Mesothelial cell of epicardium (in vitro differentiated cells): ENCODE measurements at regions not wholly inside any gene's neighbourhood (a gene's known extent, or its start where the extent isn't known, plus 50 kb on each side); places are given as distances from the start of the nearest gene placed in this dataset.
"Not testable (repeated sequence)": the region's sequence is repeated elsewhere in the genome, so short reads cannot be mapped to it uniquely, and the experiment has no call there.

Experiments used
- DNase-seq, 2 experiments: peaks; one replicate each; pipeline ENCODE4 v3.0.0; 2021; ENCODE audit warnings: low spot score in 2 of 2; ENCODE audit not compliant: unreplicated experiment in 2 of 2
- H3K27ac Mint-ChIP-seq: 2 replicates; pipeline ENCODE4 v1.8.0; 2021; ENCODE audit warnings: mixed read lengths
- H3K27me3 Mint-ChIP-seq: 2 replicates; pipeline ENCODE4 v1.8.0; 2021; ENCODE audit warnings: low read depth, mixed read lengths
- H3K36me3 Mint-ChIP-seq: 2 replicates; pipeline ENCODE4 v1.8.0; 2021; ENCODE audit warnings: mixed read lengths
- H3K4me1 Mint-ChIP-seq: 2 replicates; pipeline ENCODE4 v1.8.0; 2021; ENCODE audit warnings: mixed read lengths
- H3K4me3 Mint-ChIP-seq: 2 replicates; pipeline ENCODE4 v1.8.0; 2021; ENCODE audit warnings: mild to moderate bottlenecking, moderate library complexity, mixed read lengths
- H3K9me3 Mint-ChIP-seq: 2 replicates; pipeline ENCODE4 v1.8.0; 2021; ENCODE audit warnings: mixed read lengths
- CTCF ChIP-seq: fragments of 200-600 bp; sonication (generic); IDR thresholded peaks from one replicate; pipeline ENCODE4 v1.5.0; 2021; ENCODE audit warnings: antibody characterized with exemption; ENCODE audit not compliant: unreplicated experiment

GRCh38 chr1:115526900-115527299, 114.9 kb upstream of the VANGL1 start:
- no peak overlapping the region for H3K4me3 Mint-ChIP-seq
- no peaks in the 10 kb centered on the region for H3K36me3 Mint-ChIP-seq
- DNase-seq = no peak
- no peak overlapping the region for H3K27ac Mint-ChIP-seq
- no peak for TF ChIP-seq CTCF
- H3K4me1 Mint-ChIP-seq = peaks cover 26% of the 10 kb centered on the region
- no peaks in the 10 kb centered on the region for H3K27me3 Mint-ChIP-seq
- no peaks in the 10 kb centered on the region for H3K9me3 Mint-ChIP-seq

GRCh38 chr1:115524236-115524635, 117.5 kb upstream of the VANGL1 start:
- Mint-ChIP-seq H3K27ac (no peak overlapping the region), H3K9me3 (peaks cover 18% of the 10 kb centered on the region), H3K4me3 (no peak overlapping the region), H3K27me3 (no peaks in the 10 kb centered on the region), H3K4me1 (peaks cover 12% of the 10 kb centered on the region), H3K36me3 (no peaks in the 10 kb centered on the region)
- no peak for DNase-seq
- no peak for TF ChIP-seq CTCF

GRCh38 chr1:115522386-115522785, 119.4 kb upstream of the VANGL1 start:
- peaks cover 2% of the 10 kb centered on the region for H3K4me1 Mint-ChIP-seq

GRCh38 chr1:115515270-115515669, 126.5 kb upstream of the VANGL1 start:
- Mint-ChIP-seq H3K27me3 (no peaks in the 10 kb centered on the region), H3K36me3 (no peaks in the 10 kb centered on the region), H3K27ac (no peak overlapping the region), H3K9me3 (peaks cover 14% of the 10 kb centered on the region), H3K4me3 (no peak overlapping the region), H3K4me1 (no peaks in the 10 kb centered on the region)
- no peak for DNase-seq
- no peak for TF ChIP-seq CTCF

More at GRCh38 chr1:115522386-115522785, 119.4 kb upstream of the VANGL1 start:
- no peak overlapping the region for H3K27ac Mint-ChIP-seq
- peaks cover 23% of the 10 kb centered on the region for H3K9me3 Mint-ChIP-seq
- no peaks in the 10 kb centered on the region for H3K27me3 Mint-ChIP-seq
- no peak overlapping the region for H3K4me3 Mint-ChIP-seq
- TF ChIP-seq CTCF = no peak
- no peaks in the 10 kb centered on the region for H3K36me3 Mint-ChIP-seq
- DNase-seq = no peak

- not testable (repeated sequence) for H3K9me3 Mint-ChIP-seq, DNase-seq, H3K27me3 Mint-ChIP-seq, H3K36me3 Mint-ChIP-seq, H3K27ac Mint-ChIP-seq, H3K4me3 Mint-ChIP-seq
- peaks cover 20% of the 10 kb centered on the region for H3K4me1 Mint-ChIP-seq
These were observed 131.5 kb upstream of the VANGL1 start for GRCh38 chr1:115510226-115510625.

- DNase-seq = no peak
- Mint-ChIP-seq H3K9me3 (no peaks in the 10 kb centered on the region), H3K27ac (no peak overlapping the region), H3K36me3 (no peaks in the 10 kb centered on the region), H3K4me3 (no peak overlapping the region), H3K27me3 (peaks cover 5% of the 10 kb centered on the region), H3K4me1 (peaks cover 25% of the 10 kb centered on the region)
- no peak for TF ChIP-seq CTCF
These were observed 133.9 kb upstream of the VANGL1 start for GRCh38 chr1:115507901-115508300.
